ENCODE measurements at regions not wholly inside any gene's neighbourhood (a gene's known extent, or its start where the extent isn't known, plus 50 kb on each side); places are given as distances from the start of the nearest gene placed in this dataset.

DNA sequence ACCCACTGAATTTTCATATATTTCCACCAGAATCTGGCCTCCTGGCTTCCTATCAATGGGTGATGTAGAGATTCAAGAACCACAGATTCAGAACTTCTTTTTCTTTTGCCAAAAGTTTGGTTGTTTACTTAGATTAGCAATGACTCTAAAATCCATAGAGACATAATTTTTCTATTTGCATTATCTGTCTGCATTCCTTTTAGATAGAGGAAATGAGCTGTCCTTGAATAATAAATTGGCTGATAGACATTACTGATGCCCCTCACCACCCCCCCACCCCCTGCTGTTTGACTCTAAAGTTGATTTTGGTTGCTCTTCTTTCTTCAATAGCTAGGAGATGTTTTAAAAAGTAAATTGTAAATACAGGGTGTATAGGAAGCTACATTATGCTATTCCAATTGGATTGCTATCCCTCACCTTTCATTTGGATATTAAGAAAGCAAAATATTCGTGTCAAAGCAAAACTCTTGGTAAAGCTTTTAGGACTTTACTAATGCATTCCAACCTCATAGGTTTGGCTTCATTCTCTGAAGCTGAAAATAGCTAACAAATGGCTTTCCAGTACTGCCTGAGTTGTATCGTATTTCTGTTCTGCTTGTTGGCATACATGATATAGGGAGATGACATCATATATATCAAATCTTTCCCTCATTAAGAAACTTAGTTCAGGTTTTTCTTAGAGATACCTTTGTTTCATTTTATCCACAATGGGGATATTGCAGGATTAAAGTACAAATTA is 606.0 kb downstream of the ARL4A start:
- no peak for DNase-seq (ENCODE audit: low spot score)

DNA sequence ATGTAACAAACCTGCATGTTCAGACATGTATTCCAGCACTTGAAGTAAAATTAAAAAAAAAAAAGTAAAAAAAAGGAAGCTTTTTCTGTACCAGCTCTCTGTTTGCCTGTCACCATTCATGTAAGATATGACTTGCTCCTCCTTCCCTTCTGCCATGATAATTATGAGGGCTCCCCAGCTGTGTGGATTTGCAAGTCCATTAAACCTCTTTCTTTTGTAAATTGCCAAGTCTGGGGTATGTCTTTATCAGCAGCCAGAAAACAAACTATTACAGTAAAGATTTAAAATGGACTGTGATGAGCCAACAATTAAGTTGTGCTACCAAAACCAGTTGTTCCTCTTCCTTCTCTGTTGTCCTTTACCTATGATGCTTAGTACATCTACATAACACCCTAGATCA is 619.6 kb downstream of the ARL4A start:
- DNase-seq (ENCODE audit: low spot score) = no peak

DNA sequence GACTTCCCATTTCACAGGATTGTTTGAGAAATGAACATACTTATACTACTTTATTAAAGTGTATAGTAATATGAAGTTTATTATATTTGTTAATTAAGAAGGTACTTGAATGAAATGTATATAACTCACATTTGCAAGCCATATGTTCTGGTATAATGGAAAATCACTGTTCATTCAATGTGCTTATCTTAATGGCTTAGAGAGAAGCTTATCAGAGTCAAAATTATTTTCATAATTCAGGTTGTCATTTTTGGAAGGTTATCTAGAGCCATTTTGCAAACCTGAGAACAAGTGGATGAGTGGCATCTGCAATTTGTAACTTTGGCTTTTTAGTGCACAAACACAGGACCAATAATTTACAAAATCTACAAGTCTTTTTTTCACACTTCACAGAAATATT is 621.0 kb downstream of the ARL4A start:
- DNase-seq (ENCODE audit: low spot score) = no peak

DNA sequence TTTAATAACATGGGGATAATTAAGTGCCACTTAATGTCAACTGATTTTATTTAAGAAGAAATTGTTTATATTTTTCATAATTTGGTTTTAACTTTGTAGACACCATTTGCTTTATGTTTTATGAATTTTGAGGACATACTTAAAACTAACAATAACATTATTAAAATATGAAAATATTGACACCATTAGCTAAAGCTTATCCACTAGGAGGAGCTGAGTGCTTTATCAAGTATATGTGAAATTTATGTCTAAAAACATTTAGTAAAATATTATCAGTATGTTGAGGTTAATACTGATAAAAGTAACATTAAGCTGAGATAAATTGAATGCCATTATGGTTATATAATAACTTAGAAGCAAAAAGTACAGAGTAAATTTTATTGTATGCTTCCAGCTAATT is 622.1 kb downstream of the ARL4A start:
- no peak for DNase-seq (ENCODE audit: low spot score)

DNA sequence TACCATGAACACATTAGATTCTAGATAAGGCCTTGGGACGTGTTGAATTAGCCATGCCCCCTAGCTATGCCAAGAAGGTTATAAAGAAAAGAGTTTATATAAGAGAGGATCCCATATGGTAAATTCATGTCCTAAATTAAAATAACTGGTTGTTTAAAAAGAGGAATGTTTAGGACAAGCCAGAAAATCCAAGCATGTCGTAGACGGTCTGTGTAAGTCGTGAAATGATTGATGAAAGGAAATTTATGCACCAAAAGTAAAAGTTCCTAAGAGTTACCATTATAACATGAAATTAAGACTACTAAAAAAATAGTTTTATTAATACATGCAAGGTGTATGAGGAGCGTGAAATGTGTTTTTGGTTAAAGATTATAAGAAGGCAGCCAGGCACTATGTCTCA is 624.9 kb downstream of the ARL4A start:
- DNase-seq (ENCODE audit: low spot score) = no peak

DNA sequence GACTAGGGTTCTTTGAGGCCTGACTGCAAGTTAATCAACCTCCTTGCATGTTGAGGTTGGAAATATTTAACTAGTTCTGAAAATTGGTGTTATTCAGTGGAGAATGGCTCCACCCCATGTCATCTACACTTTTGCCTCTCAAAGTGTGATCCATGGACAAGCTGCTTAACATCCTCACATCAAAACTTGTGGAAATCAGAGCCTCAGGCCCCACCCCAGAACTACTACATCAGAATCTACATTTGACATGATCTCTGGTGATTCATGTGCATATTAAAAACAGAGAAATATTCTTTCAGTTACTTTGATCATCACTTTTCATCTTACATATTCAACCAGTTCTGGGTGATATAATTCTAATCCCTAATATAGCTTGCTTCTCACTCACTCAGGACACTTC is 632.9 kb downstream of the ARL4A start:
- DNase-seq (ENCODE audit: low spot score) = no peak

DNA sequence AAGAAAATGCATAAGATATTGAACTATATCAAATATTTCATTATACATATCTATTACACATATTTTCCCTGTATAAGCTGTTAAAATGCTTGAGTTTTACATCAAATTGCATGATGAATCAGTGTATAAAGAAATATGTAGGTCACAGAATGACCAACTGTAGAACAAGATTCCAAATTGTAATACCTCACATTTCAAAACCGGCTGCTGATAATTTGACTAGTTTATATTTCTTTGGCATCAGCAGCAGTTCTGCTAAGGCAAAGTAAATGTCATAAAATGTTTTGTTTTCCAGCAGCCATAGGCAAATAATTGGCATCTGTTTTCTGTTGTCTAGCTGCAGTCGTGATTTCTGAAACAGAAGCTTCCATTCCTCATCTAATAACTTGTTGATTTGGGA is 633.9 kb downstream of the ARL4A start:
- DNase-seq (ENCODE audit: low spot score) = no peak

DNA sequence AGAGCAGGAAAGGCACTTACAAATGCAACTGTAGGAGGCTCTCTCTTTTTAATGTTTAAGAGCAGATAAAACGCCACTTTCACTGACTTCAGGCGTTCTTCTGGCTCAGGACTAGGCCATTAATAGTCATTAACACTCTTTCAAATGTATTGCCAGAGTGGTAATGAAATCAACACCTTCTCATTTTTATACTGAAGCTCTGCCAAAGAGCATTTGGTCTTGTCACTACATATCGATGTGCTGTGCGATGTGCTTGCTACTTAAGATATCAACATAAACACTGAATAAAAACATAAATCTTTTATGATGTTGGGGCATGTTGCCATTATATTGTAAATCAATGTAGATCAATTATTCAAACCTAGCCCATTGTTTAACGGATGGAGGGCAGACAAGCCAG is 634.7 kb downstream of the ARL4A start:
- no peak for DNase-seq (ENCODE audit: low spot score)

DNA sequence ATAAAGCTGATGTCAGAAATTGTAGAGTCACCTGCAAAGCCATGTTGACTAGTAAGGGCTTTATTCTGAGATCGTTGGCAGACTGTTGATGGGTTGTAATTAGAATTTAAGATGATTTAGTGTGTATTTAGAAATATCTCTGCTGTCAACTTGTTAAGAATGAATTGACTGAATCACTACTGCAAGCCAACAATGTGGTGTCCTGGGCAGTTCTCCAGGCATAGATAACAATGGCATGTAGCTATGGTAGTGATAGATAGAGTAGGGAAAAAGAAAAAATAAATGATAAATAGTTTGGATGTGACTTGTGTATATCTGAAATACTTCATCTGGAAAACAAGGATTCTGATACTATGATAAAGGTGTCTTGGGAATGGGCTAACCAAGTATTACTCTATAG is 640.2 kb downstream of the ARL4A start:
- DNase-seq (ENCODE audit: low spot score) = peak; percentile 14

DNA sequence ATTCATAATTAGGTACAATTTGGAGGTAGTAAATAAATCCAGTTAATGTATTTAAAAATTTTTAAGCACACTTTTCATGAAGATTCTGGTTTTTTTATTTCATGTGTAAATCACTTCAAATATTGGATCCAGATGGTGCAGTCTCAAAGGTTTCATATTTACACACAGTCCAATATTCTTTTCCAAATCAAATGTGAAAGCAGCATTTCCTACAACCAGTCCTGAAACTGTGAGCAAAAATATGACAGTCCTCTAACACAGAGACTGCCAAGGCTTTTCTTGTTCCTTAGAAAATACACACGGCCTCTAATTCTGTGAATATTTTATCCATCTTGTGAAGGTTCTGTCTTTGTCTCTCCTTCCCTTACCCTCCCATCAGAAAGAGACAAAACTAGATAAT is 645.9 kb downstream of the ARL4A start:
- DNase-seq (ENCODE audit: low spot score) = no peak

DNA sequence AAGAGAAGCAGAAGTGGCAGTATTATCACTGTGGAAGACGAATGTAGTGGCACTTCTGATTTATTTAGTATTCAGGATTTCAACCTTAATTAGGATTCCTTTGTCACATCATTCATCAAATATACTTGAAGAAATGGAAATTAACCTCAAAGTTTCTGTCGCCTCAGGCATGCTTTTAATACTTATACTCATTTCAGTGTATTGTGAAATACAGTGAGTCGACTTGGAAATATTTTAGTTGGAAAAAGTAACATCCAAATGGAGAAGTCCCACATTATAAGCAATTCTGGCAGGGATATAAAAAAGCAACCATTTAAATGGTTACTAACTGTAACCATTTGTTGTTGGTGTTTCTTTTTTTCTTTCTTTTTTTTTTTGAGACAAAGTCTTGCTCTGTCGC is 648.8 kb downstream of the ARL4A start:
- no peak for DNase-seq (ENCODE audit: low spot score)

DNA sequence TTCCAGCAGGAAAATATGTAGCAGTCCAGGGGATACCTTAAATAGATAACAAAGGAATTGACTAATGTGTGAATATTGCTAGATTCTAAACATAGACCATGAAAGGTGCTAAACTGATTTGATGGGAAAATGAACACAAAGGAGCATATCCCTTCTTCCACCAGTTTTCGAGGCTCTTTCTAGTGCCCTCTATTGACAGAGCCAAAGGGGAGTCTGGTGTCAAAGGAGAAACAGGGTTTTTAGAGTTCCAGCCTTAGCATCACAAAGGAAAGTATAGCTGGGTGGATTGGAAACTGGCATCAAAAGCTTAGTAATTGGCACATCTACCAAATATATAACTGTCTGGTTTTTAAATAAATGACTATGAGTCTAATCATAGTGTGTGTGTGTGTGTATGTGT is 636.8 kb downstream of the ETV1 start:
- no peak for DNase-seq (ENCODE audit: low spot score)

DNA sequence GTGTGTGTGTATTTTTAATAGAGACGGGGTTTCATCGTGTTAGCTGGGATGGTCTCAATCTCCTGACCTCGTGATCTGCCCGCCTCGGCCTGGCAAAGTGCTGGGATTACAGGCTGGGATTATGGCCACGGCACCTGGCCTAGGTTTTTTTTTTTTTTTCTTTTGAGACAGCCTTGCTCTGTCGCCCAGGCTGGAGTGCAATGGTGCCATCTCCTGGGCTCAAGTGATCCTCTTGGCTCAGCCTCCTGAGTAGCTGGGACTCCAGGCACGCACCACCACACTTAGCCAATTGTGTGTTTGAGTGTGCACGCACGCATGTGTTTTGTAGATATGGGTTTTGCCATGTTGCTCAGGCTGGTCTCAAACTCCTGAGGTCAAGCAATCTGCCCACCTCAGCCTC is 629.8 kb downstream of the ETV1 start:
- no peak for DNase-seq (ENCODE audit: low spot score)

DNA sequence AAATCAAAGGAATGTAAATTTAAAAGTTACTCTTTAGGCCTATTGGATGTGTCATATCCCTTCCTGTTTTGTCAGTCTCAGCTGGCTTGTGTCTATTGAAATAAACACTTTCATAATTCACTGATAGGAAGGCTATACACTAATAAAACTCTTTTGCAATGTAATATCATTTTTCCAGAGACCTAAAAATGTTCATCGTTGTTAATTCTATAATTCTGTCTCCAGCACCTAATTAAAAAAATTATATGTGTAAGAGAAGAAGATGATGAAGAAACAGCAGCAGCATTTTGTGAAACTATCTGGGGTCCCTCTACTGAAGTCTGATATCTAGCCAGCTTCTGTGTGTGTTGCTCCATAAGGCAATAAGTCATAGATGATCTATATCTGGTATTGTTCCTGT is 602.7 kb downstream of the ETV1 start:
- no peak for DNase-seq (ENCODE audit: low spot score)

DNA sequence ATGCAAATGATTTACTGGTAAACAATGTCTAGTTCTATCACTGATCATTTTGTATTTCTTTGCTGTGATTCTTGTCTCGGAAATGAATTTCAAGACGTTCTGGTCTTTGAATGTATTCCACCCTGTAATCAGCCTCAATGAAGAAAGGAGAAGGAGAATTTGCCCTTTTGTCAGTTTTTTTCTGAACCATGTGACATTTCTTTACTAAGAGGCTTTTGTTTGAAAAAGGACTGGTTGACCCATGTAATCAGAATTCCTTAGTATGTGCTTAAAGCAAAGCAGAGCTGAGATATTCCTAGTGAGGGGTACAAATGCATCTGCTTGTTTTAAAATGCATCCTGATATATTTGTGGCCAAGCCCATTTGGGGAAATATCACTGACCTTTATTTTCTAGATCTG is 581.6 kb downstream of the ETV1 start:
- no peak for DNase-seq (ENCODE audit: low spot score)

DNA sequence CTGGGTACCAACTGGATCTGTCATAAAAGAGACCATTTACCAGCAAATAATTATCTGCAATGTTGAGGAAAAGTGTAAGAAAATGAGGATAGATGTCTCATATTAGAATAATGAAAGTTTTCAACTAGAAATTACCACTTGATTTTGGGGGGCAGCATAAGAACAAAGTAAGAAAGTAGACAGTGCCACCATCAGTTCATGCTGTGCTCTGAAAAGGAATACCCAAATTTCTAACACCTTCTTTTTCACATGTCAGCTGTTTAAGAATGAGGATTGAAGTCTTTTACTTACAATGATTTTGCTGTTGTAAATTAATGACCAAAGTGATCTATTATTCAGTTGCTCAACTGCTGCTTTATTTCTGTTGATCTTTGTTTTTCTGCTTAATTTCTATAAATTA is 578.3 kb downstream of the ETV1 start:
- DNase-seq (ENCODE audit: low spot score) = no peak

DNA sequence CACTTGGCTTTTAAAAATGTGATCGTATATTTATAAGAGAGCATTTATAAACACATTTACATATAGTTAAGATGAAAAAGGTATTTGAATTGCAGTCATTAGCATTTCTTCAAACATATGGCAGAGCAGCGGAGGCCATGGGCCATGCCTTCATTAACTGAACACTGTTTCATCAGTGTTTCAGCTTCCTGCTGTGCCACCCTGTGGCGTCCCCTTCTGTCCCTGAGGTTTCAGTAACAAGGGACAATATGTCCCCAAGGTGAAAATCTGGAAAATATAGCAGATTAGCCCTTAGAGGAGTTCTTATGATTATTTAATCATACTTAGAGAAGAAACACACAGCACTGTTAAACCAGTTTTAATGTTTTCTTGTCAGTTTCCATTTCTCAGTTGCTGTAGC is 577.8 kb downstream of the ETV1 start:
- DNase-seq (ENCODE audit: low spot score) = no peak

DNA sequence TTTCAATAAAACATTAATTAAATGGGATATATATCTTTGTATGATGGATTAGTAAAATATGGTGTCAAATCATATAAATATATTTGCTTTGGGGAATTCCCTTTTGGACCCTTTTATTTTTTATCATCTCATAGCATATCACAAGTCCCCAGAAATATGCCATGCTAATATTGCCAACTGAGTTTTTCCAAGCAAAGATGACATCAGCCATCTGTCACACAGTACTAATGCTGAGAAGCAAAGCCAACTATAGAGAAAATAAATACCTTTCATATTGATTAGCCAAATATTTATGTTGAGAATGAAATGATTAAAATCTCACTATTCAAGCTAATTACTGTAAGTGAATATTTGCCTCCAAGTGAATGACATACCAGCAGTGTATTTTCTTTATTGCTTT is 575.3 kb downstream of the ETV1 start:
- DNase-seq (ENCODE audit: low spot score) = peak; percentile 8

DNA sequence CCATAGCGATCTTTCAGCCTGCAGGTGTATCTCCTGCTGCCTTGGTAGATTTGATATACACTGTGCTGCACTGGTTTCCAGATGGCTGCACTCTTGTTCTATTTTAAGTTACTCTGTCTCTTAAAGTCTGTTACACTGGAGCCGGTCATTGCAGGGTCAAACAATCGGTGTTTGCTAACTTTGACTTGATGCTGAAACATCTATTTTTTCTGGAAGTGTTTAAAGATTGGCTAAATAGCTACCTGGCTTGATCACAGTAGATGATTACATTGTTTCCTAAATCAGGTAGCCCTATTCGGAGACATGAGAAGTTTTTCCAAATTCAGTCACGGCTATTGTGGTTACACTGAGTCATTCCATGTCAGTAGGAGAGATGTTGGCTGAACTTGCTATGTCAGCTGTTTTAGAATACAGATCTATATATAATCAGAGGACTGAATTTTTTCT is 574.8 kb downstream of the ETV1 start:
- DNase-seq (ENCODE audit: low spot score) = no peak

DNA sequence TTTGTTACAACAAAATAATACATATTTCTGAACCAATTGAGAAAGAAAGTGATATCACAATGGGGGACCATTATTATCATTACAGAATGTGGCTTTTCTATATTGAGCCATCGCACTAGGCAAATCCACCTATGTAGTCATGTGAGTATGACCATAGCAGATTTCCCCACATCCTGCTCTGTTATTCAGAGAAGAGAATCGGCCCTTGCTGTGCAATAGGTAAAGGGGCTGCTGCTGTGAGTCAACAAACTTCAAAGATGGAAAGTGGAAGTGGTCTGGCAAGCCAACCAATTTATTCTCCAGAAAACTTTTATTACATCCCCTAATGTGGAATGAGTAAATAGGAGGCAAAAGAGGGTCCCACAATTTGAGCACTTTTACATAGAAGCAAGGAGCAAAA is 573.4 kb downstream of the ETV1 start:
- no peak for DNase-seq (ENCODE audit: low spot score)

DNA sequence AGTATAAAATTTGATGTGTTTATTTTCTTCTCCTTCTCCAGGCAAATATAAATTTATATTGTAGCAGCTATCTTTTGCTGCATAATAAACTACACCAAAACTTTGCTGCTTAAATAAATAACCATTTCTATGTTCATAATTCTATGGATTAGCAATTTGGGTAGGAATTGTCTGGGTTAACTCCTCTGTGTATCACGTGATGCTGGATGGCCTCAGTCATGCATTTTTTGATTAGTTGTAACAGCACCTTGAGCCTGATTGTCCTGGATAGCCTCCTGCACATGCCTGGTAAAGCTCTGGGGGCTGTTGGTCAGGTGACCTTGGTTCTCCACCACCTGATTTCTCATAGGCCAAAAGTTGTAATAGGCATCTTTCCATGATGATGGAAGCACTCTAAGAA is 572.9 kb downstream of the ETV1 start:
- no peak for DNase-seq (ENCODE audit: low spot score)

DNA sequence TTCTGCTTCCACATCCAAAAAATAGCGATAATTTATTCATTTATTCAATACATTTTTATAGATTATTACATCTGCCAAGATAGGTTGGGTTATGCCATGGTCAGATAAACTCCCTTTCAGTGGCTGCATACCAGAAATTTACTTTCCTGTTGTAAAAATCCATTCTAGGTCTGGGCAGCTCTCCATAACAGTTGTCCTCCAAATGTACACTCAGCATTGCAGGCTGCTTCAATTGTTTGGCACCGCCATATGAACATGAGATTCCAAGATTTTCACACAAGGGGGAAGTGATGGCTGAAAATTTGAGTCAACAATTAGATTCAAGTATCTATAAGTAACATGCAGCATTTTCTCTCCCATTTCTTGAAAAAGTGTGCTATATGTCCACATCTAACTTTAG is 568.7 kb downstream of the ETV1 start:
- no peak for DNase-seq (ENCODE audit: low spot score)

DNA sequence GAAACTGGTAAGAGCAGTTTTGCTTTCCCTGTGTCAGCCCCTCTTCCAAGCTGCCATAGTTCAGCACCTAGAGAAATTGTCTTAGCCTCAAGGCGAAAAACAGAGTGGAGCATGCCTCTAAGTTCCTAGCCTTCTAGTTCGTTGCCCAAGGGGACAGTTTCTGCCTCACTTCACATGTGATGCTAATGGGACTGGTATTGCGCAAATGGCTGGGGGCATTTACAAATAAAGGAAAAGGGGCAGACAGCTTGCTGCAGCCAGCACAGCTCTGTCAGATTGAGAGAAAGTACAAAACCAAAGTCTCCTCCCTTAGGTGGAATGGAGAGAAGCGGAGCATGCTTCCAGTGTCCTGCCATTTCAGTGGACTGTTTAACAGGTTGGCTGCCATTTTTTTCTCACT is 567.7 kb downstream of the ETV1 start:
- no peak for DNase-seq (ENCODE audit: low spot score)

DNA sequence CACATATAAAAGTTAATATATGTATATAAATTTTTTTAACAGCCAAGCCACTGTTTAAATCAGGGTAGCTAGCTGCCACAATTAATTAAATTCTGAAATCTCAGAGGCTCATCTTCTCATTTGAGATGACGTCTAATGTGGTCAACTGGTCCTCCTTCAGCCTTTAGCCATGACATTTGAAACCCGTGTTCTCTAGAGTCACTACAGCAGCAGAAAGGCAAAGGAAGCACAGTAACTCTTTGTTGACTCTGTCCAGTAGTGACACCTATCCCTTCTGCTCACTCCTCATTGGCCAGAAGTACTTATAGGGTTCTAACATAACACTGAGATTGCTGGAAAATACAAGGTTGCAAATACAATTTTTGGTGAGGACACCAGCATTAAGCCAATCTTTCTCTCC is 555.5 kb downstream of the ETV1 start:
- no peak for DNase-seq (ENCODE audit: low spot score)

DNA sequence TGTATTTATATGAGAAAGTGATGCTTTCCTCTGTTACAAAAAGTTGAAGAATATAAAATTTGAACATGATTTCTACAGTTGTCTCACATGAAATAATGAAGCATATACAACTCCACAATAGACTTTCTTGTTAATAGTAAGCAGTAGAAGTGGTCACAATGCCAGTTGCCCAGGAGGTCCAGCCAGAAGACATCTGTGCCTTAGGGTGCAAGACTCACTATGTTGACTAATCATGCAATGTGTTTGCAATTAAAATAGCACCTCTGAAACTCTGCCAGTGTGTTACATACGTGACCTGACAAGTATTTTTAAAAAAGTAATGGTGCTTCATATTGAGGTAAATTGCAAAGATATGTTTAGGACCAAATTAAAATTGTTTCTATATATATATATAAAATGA is 547.2 kb downstream of the ETV1 start:
- DNase-seq (ENCODE audit: low spot score) = no peak
